ENCODE measurements at regions not wholly inside any gene's neighbourhood (a gene's known extent, or its start where the extent isn't known, plus 50 kb on each side); places are given as distances from the start of the nearest gene placed in this dataset.
"Not testable (repeated sequence)": the region's sequence is repeated elsewhere in the genome, so short reads cannot be mapped to it uniquely, and the experiment has no call there.

DNA sequence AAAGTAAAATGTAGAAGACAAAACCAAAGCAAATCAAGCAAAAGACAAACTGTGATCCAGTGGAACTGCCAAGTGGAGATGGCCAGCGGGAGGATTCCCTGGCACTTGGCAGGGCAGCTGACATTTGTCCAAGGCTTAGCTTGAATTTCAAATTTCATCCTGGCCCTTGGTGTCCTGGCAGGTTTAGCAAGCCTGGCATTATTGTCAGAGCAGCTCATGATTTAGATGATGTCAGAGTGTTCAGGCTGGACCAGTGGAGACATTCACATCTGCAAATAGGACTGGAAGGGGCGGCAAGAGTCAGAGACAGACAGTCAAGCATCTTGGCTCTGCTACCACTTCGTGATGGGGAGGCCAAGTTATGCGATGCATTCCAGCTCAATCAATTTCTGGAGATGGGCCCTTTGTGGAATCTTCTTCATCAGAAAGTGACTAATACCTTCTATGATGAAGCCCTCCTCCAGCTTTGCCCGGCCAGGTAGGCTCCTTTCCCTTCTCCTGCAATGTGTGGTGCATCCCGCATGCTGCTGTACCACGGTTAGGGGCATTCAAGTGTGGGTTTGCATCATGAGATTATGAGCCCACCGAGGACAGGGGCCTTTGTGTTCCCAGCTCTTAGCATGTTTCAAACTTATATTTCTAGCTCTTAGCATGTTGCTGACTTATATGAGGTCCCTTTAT, 199.7 kb downstream of the ANKRD30B start:
- H3K27ac ChIP-seq = no peak overlapping the region
- TF ChIP-seq ZFX (IDR thresholded peaks at IDR 0.05; ENCODE audit: borderline replicate concordance) = no peak
- TF ChIP-seq, protein P1, sequence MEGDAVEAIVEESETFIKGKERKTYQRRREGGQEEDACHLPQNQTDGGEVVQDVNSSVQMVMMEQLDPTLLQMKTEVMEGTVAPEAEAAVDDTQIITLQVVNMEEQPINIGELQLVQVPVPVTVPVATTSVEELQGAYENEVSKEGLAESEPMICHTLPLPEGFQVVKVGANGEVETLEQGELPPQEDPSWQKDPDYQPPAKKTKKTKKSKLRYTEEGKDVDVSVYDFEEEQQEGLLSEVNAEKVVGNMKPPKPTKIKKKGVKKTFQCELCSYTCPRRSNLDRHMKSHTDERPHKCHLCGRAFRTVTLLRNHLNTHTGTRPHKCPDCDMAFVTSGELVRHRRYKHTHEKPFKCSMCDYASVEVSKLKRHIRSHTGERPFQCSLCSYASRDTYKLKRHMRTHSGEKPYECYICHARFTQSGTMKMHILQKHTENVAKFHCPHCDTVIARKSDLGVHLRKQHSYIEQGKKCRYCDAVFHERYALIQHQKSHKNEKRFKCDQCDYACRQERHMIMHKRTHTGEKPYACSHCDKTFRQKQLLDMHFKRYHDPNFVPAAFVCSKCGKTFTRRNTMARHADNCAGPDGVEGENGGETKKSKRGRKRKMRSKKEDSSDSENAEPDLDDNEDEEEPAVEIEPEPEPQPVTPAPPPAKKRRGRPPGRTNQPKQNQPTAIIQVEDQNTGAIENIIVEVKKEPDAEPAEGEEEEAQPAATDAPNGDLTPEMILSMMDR (IDR thresholded peaks at IDR 0.05) = no peak

DNA sequence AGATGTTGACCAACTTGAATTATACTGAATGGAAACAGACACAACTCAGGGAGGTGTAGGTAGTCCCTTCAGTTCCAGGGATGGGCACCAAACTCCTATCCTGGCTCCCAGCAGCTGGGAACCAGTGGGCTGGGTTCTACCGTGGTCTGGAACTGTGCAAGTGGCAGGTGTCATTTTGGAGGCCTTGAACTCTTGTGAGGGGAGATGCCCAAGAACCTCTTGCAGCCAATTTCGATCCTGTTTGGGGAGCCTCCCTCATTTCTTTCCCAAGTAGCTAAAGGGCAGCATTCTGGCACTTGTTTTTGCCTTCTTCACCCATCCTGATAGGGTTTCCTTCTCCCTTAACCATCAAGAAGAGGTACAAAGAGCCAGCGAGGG, 200.2 kb downstream of the ANKRD30B start:
- no peak for TF ChIP-seq ZFX (IDR thresholded peaks at IDR 0.05; ENCODE audit: borderline replicate concordance)
- TF ChIP-seq, protein P1 (IDR thresholded peaks at IDR 0.05) = no peak
- no peak overlapping the region for H3K27ac ChIP-seq

DNA sequence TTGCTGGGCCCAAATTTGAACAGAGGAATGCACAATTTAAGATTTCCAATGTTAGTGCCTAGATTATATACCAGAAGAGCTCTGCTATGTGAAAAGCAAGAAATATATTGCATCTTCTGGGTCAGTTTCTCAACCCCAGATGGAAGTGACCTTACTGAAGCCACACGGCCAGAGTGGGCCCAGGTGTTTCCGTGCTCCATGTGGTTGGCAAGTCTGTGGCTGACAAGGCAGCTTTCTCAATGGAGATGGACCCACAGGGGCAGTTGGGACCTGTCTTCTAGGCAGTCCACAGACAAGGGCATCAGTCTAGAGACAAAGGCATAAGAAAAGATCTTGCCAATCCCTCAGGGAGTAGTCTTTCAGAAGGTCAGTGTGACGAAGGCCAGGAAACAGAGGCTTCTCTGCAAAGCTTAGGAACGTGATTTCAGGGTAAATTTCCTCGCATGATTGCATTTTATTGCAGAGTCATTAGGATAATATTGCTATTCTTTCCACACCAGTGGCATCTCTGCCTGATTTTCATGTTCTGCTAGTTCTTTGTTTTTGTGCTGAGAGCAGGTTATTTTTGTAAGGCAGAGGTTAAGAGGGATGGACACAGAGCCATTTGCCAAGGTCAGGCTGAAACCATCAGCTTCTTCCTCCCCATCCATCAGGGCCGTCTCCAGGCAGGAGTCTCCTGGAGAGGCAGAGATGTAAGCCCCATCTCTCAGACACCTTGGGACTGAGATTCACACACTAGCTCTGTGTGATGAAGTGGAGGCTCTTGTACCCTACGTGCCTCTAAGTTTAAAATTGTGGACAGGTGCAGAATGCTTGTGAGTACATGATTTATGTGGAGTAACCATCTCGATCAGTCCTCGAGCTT, 202.1 kb downstream of the ANKRD30B start:
- TF ChIP-seq ZFX (IDR thresholded peaks at IDR 0.05; ENCODE audit: borderline replicate concordance) = no peak
- TF ChIP-seq, protein P1 (IDR thresholded peaks at IDR 0.05) = no peak
- no peak overlapping the region for H3K27ac ChIP-seq

DNA sequence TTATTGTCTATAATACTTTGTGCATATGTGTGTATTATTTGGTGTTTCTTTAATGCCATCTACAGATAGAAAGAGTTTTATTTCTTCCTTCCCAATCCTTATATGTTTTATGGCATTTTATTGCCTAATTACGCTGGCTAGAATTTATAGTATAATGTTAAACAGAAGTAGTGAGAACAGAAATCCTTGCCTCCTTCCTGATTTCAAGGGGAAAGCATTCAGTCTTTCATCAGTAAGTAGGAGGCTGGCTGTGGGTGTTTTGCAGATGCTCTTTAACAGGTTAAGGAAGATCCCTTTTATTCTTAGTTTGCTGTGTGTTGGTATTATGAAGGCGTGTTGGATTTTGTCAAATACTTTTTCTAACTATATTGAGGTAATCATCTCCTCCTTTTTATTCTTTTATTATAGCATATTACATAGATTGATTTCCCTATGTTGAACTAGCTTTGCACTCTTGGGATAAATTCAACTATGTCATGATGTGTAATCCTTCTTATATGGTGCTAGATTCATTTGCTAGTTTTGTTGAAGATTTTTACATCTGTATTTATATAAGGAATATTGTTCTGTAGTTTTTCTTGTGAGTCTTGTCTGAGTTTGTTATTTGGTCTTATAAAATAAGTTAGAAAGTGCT, 204.6 kb downstream of the ANKRD30B start:
- not testable (repeated sequence) for H3K27ac ChIP-seq

DNA sequence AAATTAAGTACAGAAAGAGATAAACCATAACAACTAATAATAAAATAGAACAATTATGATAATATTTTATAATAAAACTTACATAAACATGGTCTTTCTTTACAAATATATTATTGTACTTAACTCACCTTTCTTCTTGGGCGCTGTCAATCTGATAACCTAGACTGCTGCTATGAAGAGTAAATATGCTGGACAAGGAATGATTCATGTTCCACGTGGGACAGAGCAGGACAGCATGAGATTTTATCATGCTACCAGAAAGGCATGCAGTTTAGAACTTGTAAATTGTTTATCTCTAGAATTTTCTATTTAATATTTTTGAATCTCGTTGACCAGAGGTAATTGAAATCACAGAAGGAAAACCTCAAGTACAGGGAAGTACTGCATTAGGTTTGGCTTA, 210.7 kb downstream of the ANKRD30B start:
- TF ChIP-seq, protein P1 (IDR thresholded peaks at IDR 0.05) = no peak
- no peak for TF ChIP-seq ZFX (IDR thresholded peaks at IDR 0.05; ENCODE audit: borderline replicate concordance)
- H3K27ac ChIP-seq = no peak overlapping the region

DNA sequence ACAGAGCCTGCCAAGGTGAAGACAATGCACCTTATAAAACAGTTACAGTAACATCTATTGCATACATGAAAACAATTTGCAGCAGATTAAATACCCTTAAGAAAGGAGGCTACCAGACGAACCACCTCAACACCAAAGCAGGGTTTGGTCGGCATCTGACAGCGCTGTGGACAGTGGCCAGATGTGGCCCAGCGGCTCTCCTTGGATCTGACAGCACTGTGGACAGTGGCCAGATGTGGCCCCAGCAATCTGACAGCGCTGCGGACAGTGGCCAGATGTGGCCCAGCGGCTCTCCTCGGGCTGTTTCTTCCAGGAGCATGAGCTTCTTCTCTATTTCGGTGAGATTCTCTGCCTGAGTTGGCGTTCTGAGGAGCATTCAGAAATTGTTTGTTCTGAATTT, 211.6 kb downstream of the ANKRD30B start:
- no peak overlapping the region for H3K27ac ChIP-seq
- TF ChIP-seq ZFX (IDR thresholded peaks at IDR 0.05; ENCODE audit: borderline replicate concordance) = no peak
- TF ChIP-seq, protein P1 (IDR thresholded peaks at IDR 0.05) = no peak

DNA sequence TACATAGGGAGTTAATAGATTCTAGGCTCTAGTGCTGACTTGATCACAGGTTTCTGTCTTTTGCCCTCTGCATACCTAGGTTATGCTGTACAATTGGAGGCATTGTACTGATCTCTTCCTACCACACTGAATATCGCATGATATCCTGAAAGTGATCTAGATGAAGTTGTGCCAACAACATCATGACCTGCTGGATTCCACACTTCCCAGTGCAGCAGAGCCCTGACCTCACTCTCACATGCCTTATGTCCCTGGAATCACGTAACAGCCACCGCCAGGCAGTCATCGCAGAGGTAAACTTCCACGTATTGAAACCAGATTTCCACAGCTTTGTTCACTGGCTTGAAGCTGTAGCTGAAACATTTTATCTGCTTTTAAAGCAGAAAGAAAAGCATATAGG, 214.0 kb downstream of the ANKRD30B start:
- H3K27ac ChIP-seq = no peak overlapping the region
- TF ChIP-seq, protein P1 (IDR thresholded peaks at IDR 0.05) = no peak
- TF ChIP-seq ZFX (IDR thresholded peaks at IDR 0.05; ENCODE audit: borderline replicate concordance) = no peak
